ENCODE measurements at regions not wholly inside any gene's neighbourhood (a gene's known extent, or its start where the extent isn't known, plus 50 kb on each side); places are given as distances from the start of the nearest gene placed in this dataset.

- no peak for TF ChIP-seq REST (IDR thresholded peaks at IDR 0.05; ENCODE audit: insufficient read depth in 1 of 2, low read depth in 2 of 2, low read length in 2 of 2)
- TF ChIP-seq TAF1 (IDR thresholded peaks at IDR 0.05; ENCODE audit: borderline replicate concordance, insufficient read depth, low read length): no peak
- no peak for TF ChIP-seq POLR2AphosphoS5 (IDR thresholded peaks at IDR 0.05; ENCODE audit: low read depth, low read length)
- no peak for TF ChIP-seq SIN3A (IDR thresholded peaks at IDR 0.05; ENCODE audit: borderline replicate concordance, insufficient read depth, low read length)
- TF ChIP-seq FOXP2 (optimal IDR thresholded peaks at IDR 0.05; ENCODE audit: borderline replicate concordance, extremely low read depth, extremely low read length, insufficient read depth): no peak
Observed at GRCh38 chr22:27401321-27401720, 400.2 kb downstream of the MN1 start.

- TF ChIP-seq REST (IDR thresholded peaks at IDR 0.05; ENCODE audit: insufficient read depth in 1 of 2, low read depth in 2 of 2, low read length in 2 of 2): no peak
- no peak for TF ChIP-seq FOXP2 (optimal IDR thresholded peaks at IDR 0.05; ENCODE audit: borderline replicate concordance, extremely low read depth, extremely low read length, insufficient read depth)
- no peak for TF ChIP-seq SIN3A (IDR thresholded peaks at IDR 0.05; ENCODE audit: borderline replicate concordance, insufficient read depth, low read length)
- no peak for TF ChIP-seq TAF1 (IDR thresholded peaks at IDR 0.05; ENCODE audit: borderline replicate concordance, insufficient read depth, low read length)
- TF ChIP-seq POLR2AphosphoS5 (IDR thresholded peaks at IDR 0.05; ENCODE audit: low read depth, low read length): no peak
Observed at GRCh38 chr22:27404441-27404840, 397.1 kb downstream of the MN1 start.

GRCh38 chr22:27405672-27406388, 395.7 kb downstream of the MN1 start:
- TF ChIP-seq TAF1 (IDR thresholded peaks at IDR 0.05; ENCODE audit: borderline replicate concordance, insufficient read depth, low read length): no peak
- no peak for TF ChIP-seq SIN3A (IDR thresholded peaks at IDR 0.05; ENCODE audit: borderline replicate concordance, insufficient read depth, low read length)
- no peak for TF ChIP-seq POLR2AphosphoS5 (IDR thresholded peaks at IDR 0.05; ENCODE audit: low read depth, low read length)
- TF ChIP-seq REST (IDR thresholded peaks at IDR 0.05; ENCODE audit: insufficient read depth in 1 of 2, low read depth in 2 of 2, low read length in 2 of 2): no peak
- no peak for TF ChIP-seq FOXP2 (optimal IDR thresholded peaks at IDR 0.05; ENCODE audit: borderline replicate concordance, extremely low read depth, extremely low read length, insufficient read depth)

GRCh38 chr22:27406389-27406861, 395.1 kb downstream of the MN1 start:
- TF ChIP-seq SIN3A (IDR thresholded peaks at IDR 0.05; ENCODE audit: borderline replicate concordance, insufficient read depth, low read length) (no peak), FOXP2 (optimal IDR thresholded peaks at IDR 0.05; ENCODE audit: borderline replicate concordance, extremely low read depth, extremely low read length, insufficient read depth) (no peak), TAF1 (IDR thresholded peaks at IDR 0.05; ENCODE audit: borderline replicate concordance, insufficient read depth, low read length) (no peak), REST (IDR thresholded peaks at IDR 0.05; ENCODE audit: insufficient read depth in 1 of 2, low read depth in 2 of 2, low read length in 2 of 2) (no peak), POLR2AphosphoS5 (IDR thresholded peaks at IDR 0.05; ENCODE audit: low read depth, low read length) (no peak)

All from PFSK-1 (cell line).